GM21529 (cell line): ENCODE measurements at regions not wholly inside any gene's neighbourhood (a gene's known extent, or its start where the extent isn't known, plus 50 kb on each side); places are given as distances from the start of the nearest gene placed in this dataset.

ENCODE experiments used
- ATAC-seq: cut with Tn5 transposase; IDR thresholded peaks from one replicate; pipeline ENCODE4 v1.9.1; 2021; ENCODE audit not compliant: unreplicated experiment

GRCh38 chr3:14335774-14336748, 66.3 kb upstream of the SLC6A6 start:
- ATAC-seq = no peak

- no peak for ATAC-seq
Observed at GRCh38 chr3:14336749-14337598, 65.4 kb upstream of the SLC6A6 start.

- ATAC-seq = no peak
Observed at GRCh38 chr3:14337828-14338227, 64.6 kb upstream of the SLC6A6 start.

- no peak for ATAC-seq
Observed at GRCh38 chr3:14338242-14338641, 64.2 kb upstream of the SLC6A6 start.

- no peak for ATAC-seq
Observed at GRCh38 chr3:14338898-14339458, 63.4 kb upstream of the SLC6A6 start.

- ATAC-seq = no peak
Observed at GRCh38 chr3:14340960-14341708, 61.3 kb upstream of the SLC6A6 start.

GRCh38 chr3:14343338-14344112, 58.9 kb upstream of the SLC6A6 start:
- no peak for ATAC-seq

GRCh38 chr3:14344351-14344750, 58.1 kb upstream of the SLC6A6 start:
- no peak for ATAC-seq

- ATAC-seq = no peak
Observed at GRCh38 chr3:14345496-14346150, 56.8 kb upstream of the SLC6A6 start.

- ATAC-seq = no peak
Observed at GRCh38 chr3:14346191-14346590, 56.2 kb upstream of the SLC6A6 start.

- ATAC-seq = no peak
Observed at GRCh38 chr3:14346642-14347041, 55.8 kb upstream of the SLC6A6 start.

GRCh38 chr3:14347110-14347509, 55.3 kb upstream of the SLC6A6 start:
- no peak for ATAC-seq

GRCh38 chr3:14351617-14352001, 50.8 kb upstream of the SLC6A6 start:
- ATAC-seq = no peak

- ATAC-seq = peak; percentile 58
Observed at GRCh38 chr3:14352002-14352627, 50.3 kb upstream of the SLC6A6 start.
